Astrocyte of the cerebellum (primary cell): ENCODE measurements at regions not wholly inside any gene's neighbourhood (a gene's known extent, or its start where the extent isn't known, plus 50 kb on each side); places are given as distances from the start of the nearest gene placed in this dataset.

Source experiments
- DNase-seq: peaks from one replicate; pipeline ENCODE4 v3.0.0-alpha.2; 2011; ENCODE audit warnings: low read depth
- H3K4me3 ChIP-seq: 2 replicates; pipeline ENCODE4 v1.5.1; 2011; ENCODE audit warnings: mild to moderate bottlenecking, low read depth, low read length, moderate library complexity
- CTCF ChIP-seq: IDR thresholded peaks from 2 replicates; pipeline ENCODE4 v1.5.1; 2012; ENCODE audit warnings: low read length, low read depth, moderate library complexity, mild to moderate bottlenecking; ENCODE audit errors: missing control alignments
- in situ Hi-C: cut with HindIII; loops from 2 replicates; pipeline ENCODE4 v1.10.0; 2017; ENCODE audit warnings: low sequenced_read_pairs

- H3K4me3 ChIP-seq: no peak overlapping the region
- TF ChIP-seq CTCF: no peak
- DNase-seq: no peak
- in situ Hi-C loops: no loop called here
Measured at GRCh38 chr2:21330786-21331391, 207.1 kb downstream of the TDRD15 start.

- no peak for TF ChIP-seq CTCF
- H3K4me3 ChIP-seq: no peak overlapping the region
- DNase-seq: no peak
- in situ Hi-C loops: no loop called here
Measured at GRCh38 chr2:21331625-21332370, 208.0 kb downstream of the TDRD15 start.

GRCh38 chr2:21332993-21333625 lies 209.3 kb downstream of the TDRD15 start:
- H3K4me3 ChIP-seq: no peak overlapping the region
- in situ Hi-C loops: no loop called here
- no peak for TF ChIP-seq CTCF
- no peak for DNase-seq

- in situ Hi-C loops: no loop called here
- no peak overlapping the region for H3K4me3 ChIP-seq
- DNase-seq: no peak
- no peak for TF ChIP-seq CTCF
Measured at GRCh38 chr2:21333684-21334083, 209.9 kb downstream of the TDRD15 start.

GRCh38 chr2:21346984-21347383 lies 223.2 kb downstream of the TDRD15 start:
- no peak for DNase-seq
- no peak for TF ChIP-seq CTCF
- no peak overlapping the region for H3K4me3 ChIP-seq
- in situ Hi-C loops: no loop called here

GRCh38 chr2:21353879-21354679 lies 230.3 kb downstream of the TDRD15 start:
- H3K4me3 ChIP-seq: no peak overlapping the region
- no peak for TF ChIP-seq CTCF
- in situ Hi-C loops: no loop called here

More at GRCh38 chr2:21353879-21354679, 230.3 kb downstream of the TDRD15 start:
- no peak for DNase-seq
